ENCODE measurements at regions not wholly inside any gene's neighbourhood (a gene's known extent, or its start where the extent isn't known, plus 50 kb on each side); places are given as distances from the start of the nearest gene placed in this dataset.

DNA sequence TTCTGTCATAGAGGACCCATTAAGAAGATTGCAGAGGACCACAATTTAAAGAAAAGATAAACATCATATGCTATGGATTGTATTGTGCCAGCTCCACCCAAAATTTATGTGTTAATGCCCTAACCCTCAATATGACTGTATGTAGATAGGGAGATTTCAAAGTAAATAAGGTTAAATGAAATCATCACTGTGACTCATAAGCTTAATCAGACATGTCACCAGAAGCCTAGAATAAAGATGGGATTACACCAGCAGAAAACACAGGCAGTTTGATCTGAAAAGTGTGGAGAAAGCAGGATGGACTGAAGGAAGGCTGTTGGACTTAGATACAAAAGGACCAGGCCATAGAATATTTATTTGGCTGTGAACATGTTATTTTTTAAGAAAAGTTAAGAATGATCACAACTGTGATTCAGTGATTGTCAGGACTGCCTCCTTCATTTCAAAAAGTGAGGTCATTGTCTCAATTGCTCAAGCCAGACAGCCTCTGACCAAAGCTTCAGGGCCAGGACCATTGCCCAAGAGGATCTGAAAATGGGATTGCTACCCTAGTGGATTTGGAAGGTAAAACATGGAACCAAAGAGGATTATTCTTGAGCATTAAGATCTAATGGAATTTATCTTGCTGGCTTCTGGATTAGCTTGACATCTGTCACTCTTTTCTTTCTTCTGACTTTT is 270.8 kb upstream of the POM121L12 start:
- no peak overlapping the region for H2BK120ac ChIP-seq (ENCODE audit: low read depth, low read length)
- H3K9me3 ChIP-seq (ENCODE audit: control insufficient read depth, insufficient read depth, low read length), result 0 out of 2 replicates have a peak, but pooled peaks cover 7% of the 10 kb centered on the region
- no peaks in the 10 kb centered on the region for H3K9me1 ChIP-seq (ENCODE audit: insufficient read depth, low read length)
- no peak overlapping the region for H3K9ac ChIP-seq (ENCODE audit: low read depth, low read length)
- H3K4me3 ChIP-seq (ENCODE audit: insufficient read depth, low read depth, low read length), result no peak overlapping the region
- no peak overlapping the region for H4K8ac ChIP-seq (ENCODE audit: low read depth in 2 of 2, low read length in 2 of 2)
- no peak overlapping the region for H3K4ac ChIP-seq (ENCODE audit: low read depth, low read length)
- dilution Hi-C loops (cut with HindIII; ENCODE audit: low sequenced_read_pairs, unreplicated experiment) (no loop called here), in situ Hi-C loops (cut with MboI; ENCODE audit: low sequenced_read_pairs) (no loop called here), intact Hi-C loops (cut with micrococcal nuclease) (no loop called here)
- H3K36me3 ChIP-seq (ENCODE audit: control insufficient read depth, insufficient read depth, low read length), result no peaks in the 10 kb centered on the region
- no peak overlapping the region for H2BK15ac ChIP-seq (ENCODE audit: low read depth, low read length)
- H4K5ac ChIP-seq (ENCODE audit: low read depth, low read length), result no peak overlapping the region
- POLR2A ChIA-PET (ENCODE audit: unreplicated experiment), result no interaction called here
- CTCF ChIA-PET, result no interaction called here
- no peaks in the 10 kb centered on the region for H4K20me1 ChIP-seq (ENCODE audit: insufficient read depth, low read length)
- H3K23ac ChIP-seq (ENCODE audit: low read depth, low read length), result no peak overlapping the region
- no peaks in the 10 kb centered on the region for H3K27me3 ChIP-seq (ENCODE audit: control insufficient read depth, insufficient read depth, low read length)
- no peak overlapping the region for H2AK9ac ChIP-seq (replicated peaks; ENCODE audit: low read depth, low read length, poor library complexity)
- H4K91ac ChIP-seq (ENCODE audit: insufficient read depth, low read depth, low read length), result no peak overlapping the region
- H3K4me2 ChIP-seq (ENCODE audit: low read depth, low read length), result no peak overlapping the region
- no peaks in the 10 kb centered on the region for H3K4me1 ChIP-seq (ENCODE audit: control insufficient read depth, insufficient read depth, low read length)
- no peaks in the 10 kb centered on the region for H3K79me1 ChIP-seq (ENCODE audit: low read depth in 1 of 2, low read length in 2 of 2)
- H3K14ac ChIP-seq (replicated peaks; ENCODE audit: low read depth, low read length), result no peak overlapping the region
- H3K27ac ChIP-seq (ENCODE audit: insufficient read depth, low read length), result no peak overlapping the region
- TF ChIP-seq, protein P1, sequence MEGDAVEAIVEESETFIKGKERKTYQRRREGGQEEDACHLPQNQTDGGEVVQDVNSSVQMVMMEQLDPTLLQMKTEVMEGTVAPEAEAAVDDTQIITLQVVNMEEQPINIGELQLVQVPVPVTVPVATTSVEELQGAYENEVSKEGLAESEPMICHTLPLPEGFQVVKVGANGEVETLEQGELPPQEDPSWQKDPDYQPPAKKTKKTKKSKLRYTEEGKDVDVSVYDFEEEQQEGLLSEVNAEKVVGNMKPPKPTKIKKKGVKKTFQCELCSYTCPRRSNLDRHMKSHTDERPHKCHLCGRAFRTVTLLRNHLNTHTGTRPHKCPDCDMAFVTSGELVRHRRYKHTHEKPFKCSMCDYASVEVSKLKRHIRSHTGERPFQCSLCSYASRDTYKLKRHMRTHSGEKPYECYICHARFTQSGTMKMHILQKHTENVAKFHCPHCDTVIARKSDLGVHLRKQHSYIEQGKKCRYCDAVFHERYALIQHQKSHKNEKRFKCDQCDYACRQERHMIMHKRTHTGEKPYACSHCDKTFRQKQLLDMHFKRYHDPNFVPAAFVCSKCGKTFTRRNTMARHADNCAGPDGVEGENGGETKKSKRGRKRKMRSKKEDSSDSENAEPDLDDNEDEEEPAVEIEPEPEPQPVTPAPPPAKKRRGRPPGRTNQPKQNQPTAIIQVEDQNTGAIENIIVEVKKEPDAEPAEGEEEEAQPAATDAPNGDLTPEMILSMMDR (conservative IDR thresholded peaks at IDR 0.05; ENCODE audit: low read depth, low read length), result no peak
- TF ChIP-seq RAD21 (IDR thresholded peaks at IDR 0.05; ENCODE audit: low read length) (no peak), CHD1 (IDR thresholded peaks at IDR 0.05; ENCODE audit: low read depth, low read length) (no peak), MAFK (IDR thresholded peaks at IDR 0.05; ENCODE audit: low read depth, low read length) (no peak), MXI1 (IDR thresholded peaks at IDR 0.05; ENCODE audit: borderline replicate concordance, low read depth, low read length) (no peak), NFE2L2 (IDR thresholded peaks at IDR 0.05; ENCODE audit: low read depth, low read length) (no peak), MAZ (IDR thresholded peaks at IDR 0.05; ENCODE audit: borderline replicate concordance, low read depth, low read length) (no peak), RCOR1 (IDR thresholded peaks at IDR 0.05; ENCODE audit: insufficient replicate concordance, low read length) (no peak), BHLHE40 (IDR thresholded peaks at IDR 0.05; ENCODE audit: low read depth, low read length) (no peak), FOS (IDR thresholded peaks at IDR 0.05; ENCODE audit: low read depth, low read length) (no peak), CEBPB (IDR thresholded peaks at IDR 0.05; ENCODE audit: low read depth, low read length) (no peak), SMC3 (IDR thresholded peaks at IDR 0.05; ENCODE audit: low read depth, low read length) (no peak), RFX5 (IDR thresholded peaks at IDR 0.05; ENCODE audit: low read depth, low read length) (no peak), POLR2A (IDR thresholded peaks at IDR 0.05; ENCODE audit: low read depth, low read length) (no peak)
- TF ChIP-seq, protein P2, sequence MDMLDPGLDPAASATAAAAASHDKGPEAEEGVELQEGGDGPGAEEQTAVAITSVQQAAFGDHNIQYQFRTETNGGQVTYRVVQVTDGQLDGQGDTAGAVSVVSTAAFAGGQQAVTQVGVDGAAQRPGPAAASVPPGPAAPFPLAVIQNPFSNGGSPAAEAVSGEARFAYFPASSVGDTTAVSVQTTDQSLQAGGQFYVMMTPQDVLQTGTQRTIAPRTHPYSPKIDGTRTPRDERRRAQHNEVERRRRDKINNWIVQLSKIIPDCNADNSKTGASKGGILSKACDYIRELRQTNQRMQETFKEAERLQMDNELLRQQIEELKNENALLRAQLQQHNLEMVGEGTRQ (IDR thresholded peaks at IDR 0.05; ENCODE audit: low read depth, low read length), result no peak
- TF ChIP-seq, protein P3, sequence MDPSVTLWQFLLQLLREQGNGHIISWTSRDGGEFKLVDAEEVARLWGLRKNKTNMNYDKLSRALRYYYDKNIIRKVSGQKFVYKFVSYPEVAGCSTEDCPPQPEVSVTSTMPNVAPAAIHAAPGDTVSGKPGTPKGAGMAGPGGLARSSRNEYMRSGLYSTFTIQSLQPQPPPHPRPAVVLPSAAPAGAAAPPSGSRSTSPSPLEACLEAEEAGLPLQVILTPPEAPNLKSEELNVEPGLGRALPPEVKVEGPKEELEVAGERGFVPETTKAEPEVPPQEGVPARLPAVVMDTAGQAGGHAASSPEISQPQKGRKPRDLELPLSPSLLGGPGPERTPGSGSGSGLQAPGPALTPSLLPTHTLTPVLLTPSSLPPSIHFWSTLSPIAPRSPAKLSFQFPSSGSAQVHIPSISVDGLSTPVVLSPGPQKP (IDR thresholded peaks at IDR 0.05; ENCODE audit: borderline replicate concordance, low read depth, low read length), result no peak
- no peak overlapping the region for H2BK5ac ChIP-seq (ENCODE audit: low read depth, low read length, poor library complexity, severe bottlenecking)
- no TSS peak for BruUV-seq (replicated peaks)
- no peak overlapping the region for H2BK20ac ChIP-seq (ENCODE audit: low read depth, low read length)
- DNase-seq, result no peak
- ATAC-seq (ENCODE audit: low read depth), result no peak
- H2AK5ac ChIP-seq (ENCODE audit: low read depth, low read length), result no peak overlapping the region
- no peak overlapping the region for H3K18ac ChIP-seq (ENCODE audit: low read depth, low read length)
- H2AFZ ChIP-seq (replicated peaks; ENCODE audit: low read length, poor library complexity), result no peak overlapping the region
- no peak overlapping the region for H3K56ac ChIP-seq (ENCODE audit: extremely low read depth, insufficient read depth, low read length)
